IPS DF 4.7 (cell line): ENCODE measurements at regions not wholly inside any gene's neighbourhood (a gene's known extent, or its start where the extent isn't known, plus 50 kb on each side); places are given as distances from the start of the nearest gene placed in this dataset.

Experiments used
- DNase-seq: peaks from one replicate; pipeline ENCODE4 v3.0.0-alpha.2; 2013; ENCODE audit warnings: low spot score; ENCODE audit errors: extremely low read depth

- no peak for DNase-seq
These were observed 302.6 kb upstream of the SLC14A2 start for GRCh38 chr18:45312555-45313126.

GRCh38 chr18:45316127-45316526 lies 299.1 kb upstream of the SLC14A2 start:
- DNase-seq = no peak

- DNase-seq = no peak
These were observed 297.2 kb upstream of the SLC14A2 start for GRCh38 chr18:45317948-45318640.

- no peak for DNase-seq
These were observed 294.6 kb upstream of the SLC14A2 start for GRCh38 chr18:45320724-45321123.

- no peak for DNase-seq
These were observed 293.8 kb upstream of the SLC14A2 start for GRCh38 chr18:45321520-45321919.

GRCh38 chr18:45322343-45322742 lies 292.9 kb upstream of the SLC14A2 start:
- no peak for DNase-seq

GRCh38 chr18:45324101-45324494 lies 291.2 kb upstream of the SLC14A2 start:
- DNase-seq = no peak

- DNase-seq = no peak
These were observed 290.7 kb upstream of the SLC14A2 start for GRCh38 chr18:45324495-45325113.

GRCh38 chr18:45325778-45326177 lies 289.5 kb upstream of the SLC14A2 start:
- no peak for DNase-seq

- DNase-seq = no peak
These were observed 288.8 kb upstream of the SLC14A2 start for GRCh38 chr18:45326505-45326904.

- no peak for DNase-seq
These were observed 287.0 kb upstream of the SLC14A2 start for GRCh38 chr18:45328296-45328695.

- DNase-seq = no peak
These were observed 286.5 kb upstream of the SLC14A2 start for GRCh38 chr18:45328811-45329210.

GRCh38 chr18:45329316-45329715 lies 286.0 kb upstream of the SLC14A2 start:
- DNase-seq = no peak

GRCh38 chr18:45330170-45330594 lies 285.1 kb upstream of the SLC14A2 start:
- no peak for DNase-seq

- no peak for DNase-seq
These were observed 282.4 kb upstream of the SLC14A2 start for GRCh38 chr18:45332871-45333270.

- no peak for DNase-seq
These were observed 281.1 kb upstream of the SLC14A2 start for GRCh38 chr18:45334191-45334590.

- no peak for DNase-seq
These were observed 279.8 kb upstream of the SLC14A2 start for GRCh38 chr18:45335282-45336043.

GRCh38 chr18:45336448-45336847 lies 278.8 kb upstream of the SLC14A2 start:
- DNase-seq = no peak

GRCh38 chr18:45337477-45337876 lies 277.8 kb upstream of the SLC14A2 start:
- no peak for DNase-seq

GRCh38 chr18:45339810-45340550 lies 275.3 kb upstream of the SLC14A2 start:
- no peak for DNase-seq

GRCh38 chr18:45340884-45341283 lies 274.4 kb upstream of the SLC14A2 start:
- DNase-seq = no peak
